Nephron progenitor cell (in vitro differentiated cells): ENCODE measurements at regions not wholly inside any gene's neighbourhood (a gene's known extent, or its start where the extent isn't known, plus 50 kb on each side); places are given as distances from the start of the nearest gene placed in this dataset.
"Not testable (repeated sequence)": the region's sequence is repeated elsewhere in the genome, so short reads cannot be mapped to it uniquely, and the experiment has no call there.

Experiments used
- DNase-seq: peaks from one replicate; pipeline ENCODE4 v3.0.0; 2021
- H3K27ac Mint-ChIP-seq: 2 replicates; pipeline ENCODE4 v1.8.0; 2021; ENCODE audit warnings: mild to moderate bottlenecking, moderate library complexity, mixed read lengths
- H3K27me3 Mint-ChIP-seq: 2 replicates; pipeline ENCODE4 v1.8.0; 2021; ENCODE audit warnings: mild to moderate bottlenecking, low read depth, mixed read lengths; ENCODE audit not compliant: poor library complexity
- H3K36me3 Mint-ChIP-seq: 2 replicates; pipeline ENCODE4 v1.8.0; 2021; ENCODE audit warnings: low read depth, mixed read lengths
- H3K4me1 Mint-ChIP-seq: 2 replicates; pipeline ENCODE4 v1.8.0; 2021; ENCODE audit warnings: mixed read lengths
- H3K4me3 Mint-ChIP-seq: 2 replicates; pipeline ENCODE4 v1.8.0; 2021; ENCODE audit warnings: mild to moderate bottlenecking, moderate library complexity, mixed read lengths
- H3K9me3 Mint-ChIP-seq: 2 replicates; pipeline ENCODE4 v1.8.0; 2021; ENCODE audit warnings: mild to moderate bottlenecking, moderate library complexity, mixed read lengths
- TF ChIP-seq, protein P1 (sequence below): fragments of 200-600 bp; sonication (generic); IDR thresholded peaks from 2 replicates; pipeline ENCODE4 v1.5.0; 2021; ENCODE audit warnings: antibody characterized with exemption

DNA sequence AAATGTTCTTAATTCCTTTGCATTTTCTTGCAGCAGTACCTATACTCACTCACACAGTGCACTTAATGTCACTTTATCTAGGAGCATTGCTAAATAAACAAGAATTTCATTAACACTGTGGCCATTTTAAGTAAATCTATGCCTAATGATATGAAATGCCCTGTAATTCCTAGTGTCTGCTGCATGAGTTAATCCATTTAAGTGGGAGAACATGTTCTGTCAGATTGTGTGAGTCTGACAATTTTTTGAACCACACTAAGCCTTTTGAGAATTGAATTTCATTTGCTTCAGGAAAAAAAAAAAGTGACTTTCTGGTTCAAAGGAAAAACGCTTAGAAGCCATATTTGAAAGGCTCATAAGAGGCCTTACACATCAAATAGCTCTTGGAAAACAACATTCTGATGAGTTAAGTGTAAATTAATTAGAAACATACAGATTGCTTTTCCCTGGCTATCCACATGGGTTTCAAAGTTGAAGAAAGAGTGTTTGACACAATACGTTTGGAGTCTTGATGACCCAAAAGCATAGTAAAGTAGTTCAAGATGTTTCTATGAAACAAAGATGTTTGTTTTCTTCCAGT is 446.7 kb upstream of the GRAMD2B start:
- Mint-ChIP-seq H3K27me3 (no peaks in the 10 kb centered on the region), H3K36me3 (no peaks in the 10 kb centered on the region), H3K9me3 (no peaks in the 10 kb centered on the region)

GRCh38 chr5:125978015-125978414 is 445.2 kb upstream of the GRAMD2B start:
- no peak overlapping the region for H3K4me3 Mint-ChIP-seq
- TF ChIP-seq, protein P1, sequence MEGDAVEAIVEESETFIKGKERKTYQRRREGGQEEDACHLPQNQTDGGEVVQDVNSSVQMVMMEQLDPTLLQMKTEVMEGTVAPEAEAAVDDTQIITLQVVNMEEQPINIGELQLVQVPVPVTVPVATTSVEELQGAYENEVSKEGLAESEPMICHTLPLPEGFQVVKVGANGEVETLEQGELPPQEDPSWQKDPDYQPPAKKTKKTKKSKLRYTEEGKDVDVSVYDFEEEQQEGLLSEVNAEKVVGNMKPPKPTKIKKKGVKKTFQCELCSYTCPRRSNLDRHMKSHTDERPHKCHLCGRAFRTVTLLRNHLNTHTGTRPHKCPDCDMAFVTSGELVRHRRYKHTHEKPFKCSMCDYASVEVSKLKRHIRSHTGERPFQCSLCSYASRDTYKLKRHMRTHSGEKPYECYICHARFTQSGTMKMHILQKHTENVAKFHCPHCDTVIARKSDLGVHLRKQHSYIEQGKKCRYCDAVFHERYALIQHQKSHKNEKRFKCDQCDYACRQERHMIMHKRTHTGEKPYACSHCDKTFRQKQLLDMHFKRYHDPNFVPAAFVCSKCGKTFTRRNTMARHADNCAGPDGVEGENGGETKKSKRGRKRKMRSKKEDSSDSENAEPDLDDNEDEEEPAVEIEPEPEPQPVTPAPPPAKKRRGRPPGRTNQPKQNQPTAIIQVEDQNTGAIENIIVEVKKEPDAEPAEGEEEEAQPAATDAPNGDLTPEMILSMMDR: no peak
- no peak overlapping the region for H3K27ac Mint-ChIP-seq
- H3K27me3 Mint-ChIP-seq: no peaks in the 10 kb centered on the region
- H3K4me1 Mint-ChIP-seq: peaks cover 7% of the 10 kb centered on the region
- no peak for DNase-seq
- no peaks in the 10 kb centered on the region for H3K9me3 Mint-ChIP-seq
- H3K36me3 Mint-ChIP-seq: no peaks in the 10 kb centered on the region

More for the DNA sequence above, 446.7 kb upstream of the GRAMD2B start:
- DNase-seq: no peak
- Mint-ChIP-seq H3K4me1 (peaks cover 16% of the 10 kb centered on the region), H3K4me3 (no peak overlapping the region), H3K27ac (no peak overlapping the region)
- TF ChIP-seq, protein P1: no peak

GRCh38 chr5:125979636-125980035 is 443.6 kb upstream of the GRAMD2B start:
- TF ChIP-seq, protein P1: no peak
- no peaks in the 10 kb centered on the region for H3K27me3 Mint-ChIP-seq
- no peak for DNase-seq
- H3K27ac Mint-ChIP-seq: no peak overlapping the region
- H3K4me3 Mint-ChIP-seq: no peak overlapping the region
- peaks cover 2% of the 10 kb centered on the region for H3K36me3 Mint-ChIP-seq
- H3K4me1 Mint-ChIP-seq: peaks cover 2% of the 10 kb centered on the region
- peaks cover 10% of the 10 kb centered on the region for H3K9me3 Mint-ChIP-seq

DNA sequence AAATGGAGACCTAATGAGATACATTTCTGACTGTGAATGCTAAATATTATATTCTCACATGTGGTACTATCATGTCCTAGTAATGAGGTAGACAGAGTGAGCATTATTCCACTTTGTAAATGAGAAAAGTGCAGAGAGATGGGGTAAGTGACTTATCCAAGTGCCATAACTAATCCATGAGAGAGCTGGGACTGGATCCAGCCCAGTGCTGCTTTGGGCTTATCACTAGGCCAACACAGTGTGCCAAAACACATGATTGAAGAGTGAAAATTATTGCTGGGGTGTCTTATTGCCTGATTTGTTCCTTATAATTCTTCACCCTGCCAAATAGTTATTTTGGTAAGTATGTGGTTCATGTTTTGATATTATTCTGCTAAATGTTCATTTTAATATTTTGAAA is 442.2 kb upstream of the GRAMD2B start:
- no peak for DNase-seq
- Mint-ChIP-seq H3K9me3 (peaks cover 24% of the 10 kb centered on the region), H3K27ac (no peak overlapping the region), H3K36me3 (peaks cover 11% of the 10 kb centered on the region), H3K4me1 (no peaks in the 10 kb centered on the region), H3K27me3 (no peaks in the 10 kb centered on the region), H3K4me3 (no peak overlapping the region)
- TF ChIP-seq, protein P1: no peak

- TF ChIP-seq, protein P1: no peak
- no peak overlapping the region for H3K4me3 Mint-ChIP-seq
- no peaks in the 10 kb centered on the region for H3K27me3 Mint-ChIP-seq
- peaks cover 11% of the 10 kb centered on the region for H3K36me3 Mint-ChIP-seq
- no peak for DNase-seq
- peaks cover 29% of the 10 kb centered on the region for H3K9me3 Mint-ChIP-seq
- H3K4me1 Mint-ChIP-seq: no peaks in the 10 kb centered on the region
- H3K27ac Mint-ChIP-seq: no peak overlapping the region
Measured at GRCh38 chr5:125987677-125988255, 435.4 kb upstream of the GRAMD2B start.

- no peaks in the 10 kb centered on the region for H3K27me3 Mint-ChIP-seq
- no peak overlapping the region for H3K4me3 Mint-ChIP-seq
- H3K9me3 Mint-ChIP-seq: peaks cover 11% of the 10 kb centered on the region
- TF ChIP-seq, protein P1: no peak
- no peaks in the 10 kb centered on the region for H3K4me1 Mint-ChIP-seq
- DNase-seq: no peak
- H3K36me3 Mint-ChIP-seq: peaks cover 9% of the 10 kb centered on the region
- no peak overlapping the region for H3K27ac Mint-ChIP-seq
Measured at GRCh38 chr5:125992050-125992449, 431.2 kb upstream of the GRAMD2B start.

- H3K27ac Mint-ChIP-seq, H3K27me3 Mint-ChIP-seq, H3K4me3 Mint-ChIP-seq, DNase-seq: not testable (repeated sequence)
- peaks cover 35% of the 10 kb centered on the region for H3K9me3 Mint-ChIP-seq
- peaks cover 30% of the 10 kb centered on the region for H3K4me1 Mint-ChIP-seq
- peaks cover 16% of the 10 kb centered on the region for H3K36me3 Mint-ChIP-seq
Measured at GRCh38 chr5:125999271-126000030, 423.8 kb upstream of the GRAMD2B start.
